ENCODE measurements at regions not wholly inside any gene's neighbourhood (a gene's known extent, or its start where the extent isn't known, plus 50 kb on each side); places are given as distances from the start of the nearest gene placed in this dataset.

- H3K79me2 ChIP-seq (ENCODE audit: insufficient read depth, low read length), result no peaks in the 10 kb centered on the region
- H3F3A ChIP-seq (ENCODE audit: low read depth), result no peaks in the 10 kb centered on the region
- H4K20me1 ChIP-seq (ENCODE audit: insufficient read depth, low read length, poor library complexity, severe bottlenecking), result no peaks in the 10 kb centered on the region
- peaks cover 8% of the 10 kb centered on the region for H3K4me1 ChIP-seq (ENCODE audit: insufficient read depth, low read length, poor library complexity, severe bottlenecking)
- no peak overlapping the region for H3K9ac ChIP-seq (ENCODE audit: low read depth, low read length, poor library complexity, severe bottlenecking)
- H3K9me3 ChIP-seq (ENCODE audit: insufficient read depth, low read depth, low read length), result no peaks in the 10 kb centered on the region
- H3K4me3 ChIP-seq (ENCODE audit: low read length, poor library complexity, severe bottlenecking), result no peak overlapping the region
- H3K9me2 ChIP-seq (replicated peaks; ENCODE audit: low read depth, low read length), result no peaks in the 10 kb centered on the region
- no peaks in the 10 kb centered on the region for H3K36me3 ChIP-seq (ENCODE audit: insufficient read depth, low read length)
- H2AFZ ChIP-seq (ENCODE audit: low read length), result no peak overlapping the region
- H3K4me2 ChIP-seq (ENCODE audit: low read depth, low read length, poor library complexity, severe bottlenecking), result no peak overlapping the region
- TF ChIP-seq CTCF (conservative IDR thresholded peaks at IDR 0.05; ENCODE audit: low read length) (no peak), EZH2phosphoT487 (IDR thresholded peaks at IDR 0.05; ENCODE audit: borderline replicate concordance) (no peak)
- peaks cover 23% of the 10 kb centered on the region for H3K27me3 ChIP-seq (ENCODE audit: insufficient read depth, low read length, poor library complexity, severe bottlenecking)
Observed at GRCh38 chr17:51375771-51376170, 115.4 kb downstream of the UTP18 start.

GRCh38 chr17:51376739-51377138 is 116.4 kb downstream of the UTP18 start:
- Histone ChIP-seq H3K9me2 (replicated peaks; ENCODE audit: low read depth, low read length) (no peaks in the 10 kb centered on the region), H3F3A (ENCODE audit: low read depth) (no peaks in the 10 kb centered on the region), H2AFZ (ENCODE audit: low read length) (no peak overlapping the region), H3K9ac (ENCODE audit: low read depth, low read length, poor library complexity, severe bottlenecking) (no peak overlapping the region), H4K20me1 (ENCODE audit: insufficient read depth, low read length, poor library complexity, severe bottlenecking) (no peaks in the 10 kb centered on the region), H3K27me3 (ENCODE audit: insufficient read depth, low read length, poor library complexity, severe bottlenecking) (peaks cover 23% of the 10 kb centered on the region), H3K4me3 (ENCODE audit: low read length, poor library complexity, severe bottlenecking) (no peak overlapping the region), H3K79me2 (ENCODE audit: insufficient read depth, low read length) (no peaks in the 10 kb centered on the region), H3K36me3 (ENCODE audit: insufficient read depth, low read length) (no peaks in the 10 kb centered on the region), H3K9me3 (ENCODE audit: insufficient read depth, low read depth, low read length) (no peaks in the 10 kb centered on the region), H3K4me2 (ENCODE audit: low read depth, low read length, poor library complexity, severe bottlenecking) (no peak overlapping the region), H3K4me1 (ENCODE audit: insufficient read depth, low read length, poor library complexity, severe bottlenecking) (peaks cover 14% of the 10 kb centered on the region)
- TF ChIP-seq EZH2phosphoT487 (IDR thresholded peaks at IDR 0.05; ENCODE audit: borderline replicate concordance) (no peak), CTCF (conservative IDR thresholded peaks at IDR 0.05; ENCODE audit: low read length) (no peak)

- Histone ChIP-seq H3K4me1 (ENCODE audit: insufficient read depth, low read length, poor library complexity, severe bottlenecking) (peaks cover 6% of the 10 kb centered on the region), H3K79me2 (ENCODE audit: insufficient read depth, low read length) (no peaks in the 10 kb centered on the region), H3K9me2 (replicated peaks; ENCODE audit: low read depth, low read length) (no peaks in the 10 kb centered on the region), H3K9ac (ENCODE audit: low read depth, low read length, poor library complexity, severe bottlenecking) (no peak overlapping the region), H3K36me3 (ENCODE audit: insufficient read depth, low read length) (no peaks in the 10 kb centered on the region), H3K4me2 (ENCODE audit: low read depth, low read length, poor library complexity, severe bottlenecking) (no peak overlapping the region), H3K9me3 (ENCODE audit: insufficient read depth, low read depth, low read length) (no peaks in the 10 kb centered on the region), H3F3A (ENCODE audit: low read depth) (no peaks in the 10 kb centered on the region), H2AFZ (ENCODE audit: low read length) (no peak overlapping the region), H3K4me3 (ENCODE audit: low read length, poor library complexity, severe bottlenecking) (no peak overlapping the region), H3K27me3 (ENCODE audit: insufficient read depth, low read length, poor library complexity, severe bottlenecking) (peaks cover 6% of the 10 kb centered on the region), H4K20me1 (ENCODE audit: insufficient read depth, low read length, poor library complexity, severe bottlenecking) (no peaks in the 10 kb centered on the region)
- no peak for TF ChIP-seq CTCF (conservative IDR thresholded peaks at IDR 0.05; ENCODE audit: low read length)
Observed at GRCh38 chr17:51381262-51381661, 120.9 kb downstream of the UTP18 start.
